H1 (cell line): ENCODE measurements at regions not wholly inside any gene's neighbourhood (a gene's known extent, or its start where the extent isn't known, plus 50 kb on each side); places are given as distances from the start of the nearest gene placed in this dataset.

ENCODE experiments used
- CTCF ChIA-PET: fragments of 300-600 bp; sonication (Branson Sonifier 250); formaldehyde crosslinking; loops from one replicate; lab custom pipeline; 2021; ENCODE audit not compliant: partially characterized antibody; lab: Charles Lee
- POLR2A ChIA-PET: fragments of 300-600 bp; sonication (Branson Sonifier 250); formaldehyde crosslinking; loops from one replicate; lab custom pipeline; 2021; ENCODE audit warnings: inconsistent platforms; ENCODE audit not compliant: partially characterized antibody; lab: Charles Lee
- DNase-seq, 2 experiments: peaks; one replicate each; pipeline versions ENCODE4 v3.0.0 to v3.0.0-alpha.2; 2010 to 2022; ENCODE audit warnings: low spot score in 2 of 2, low read depth in 1 of 2, mixed read lengths in 1 of 2
- FAIRE-seq: peaks from 2 replicates; lab custom pipeline; 2011; peaks lifted over from hg19 to GRCh38; lab: Jason Lieb, UNC
- H2AFZ ChIP-seq: 2 replicates; pipeline ENCODE4 v1.8.1; 2012; ENCODE audit warnings: low read length, inconsistent platforms
- H2AK5ac ChIP-seq: 2 replicates; pipeline ENCODE4 v1.6.1; 2013; ENCODE audit warnings: low read depth, low read length
- H2BK120ac ChIP-seq: replicated peaks from 2 replicates; pipeline ENCODE3; 2013; ENCODE audit warnings: low read depth, low read length, inconsistent platforms
- H2BK12ac ChIP-seq: 2 replicates; pipeline ENCODE4 v1.6.1; 2013; ENCODE audit warnings: low read depth, low read length
- H2BK15ac ChIP-seq: 2 replicates; pipeline ENCODE4 v1.6.1; 2013; ENCODE audit warnings: low read length
- H2BK20ac ChIP-seq: 2 replicates; pipeline ENCODE4 v1.6.1; 2013; ENCODE audit warnings: low read length
- H2BK5ac ChIP-seq: 2 replicates; pipeline ENCODE4 v1.6.1; 2013; ENCODE audit warnings: low read depth, low read length
- H3K14ac ChIP-seq: 2 replicates; pipeline ENCODE4 v1.6.1; 2013; ENCODE audit warnings: inconsistent platforms; ENCODE audit not compliant: insufficient read length
- H3K18ac ChIP-seq: 2 replicates; pipeline ENCODE4 v1.6.1; 2013; ENCODE audit warnings: low read length; ENCODE audit errors: extremely low read depth
- H3K23ac ChIP-seq: 2 replicates; pipeline ENCODE4 v1.6.1; 2013; ENCODE audit warnings: inconsistent platforms; ENCODE audit not compliant: insufficient read length
- H3K23me2 ChIP-seq: 2 replicates; pipeline ENCODE4 v1.6.1; 2013; ENCODE audit warnings: low read depth, low read length
- H3K27ac ChIP-seq: 2 replicates; pipeline ENCODE4 v1.6.1; 2011; ENCODE audit warnings: low read depth, low read length, inconsistent platforms
- H3K27me3 ChIP-seq, 4 experiments: replicated peaks in 1 of 4; 1 replicate in 1 of 4; 2 replicates in 3 of 4; pipeline versions ENCODE4 v1.6.1 to v1.8.1; 2011 to 2013; ENCODE audit warnings: low read length in 3 of 4, mild to moderate bottlenecking in 3 of 4, inconsistent platforms in 2 of 4, mixed read lengths in 2 of 4, moderate library complexity in 1 of 4; ENCODE audit not compliant: control insufficient read depth in 3 of 4, insufficient read depth in 3 of 4; ENCODE audit errors: extremely low read depth in 1 of 4
- H3K36me3 ChIP-seq, 4 experiments: 2 replicates each; pipeline versions ENCODE4 v1.6.1 to v1.8.1; 2011 to 2013; ENCODE audit warnings: mild to moderate bottlenecking in 4 of 4, low read length in 3 of 4, moderate library complexity in 2 of 4, control low read depth in 1 of 4, inconsistent platforms in 1 of 4; ENCODE audit not compliant: insufficient read depth in 4 of 4, control insufficient read depth in 2 of 4
- H3K4ac ChIP-seq: replicated peaks from 2 replicates; pipeline ENCODE3; 2013; ENCODE audit warnings: low read length, low read depth, mixed read lengths, inconsistent platforms; ENCODE audit not compliant: insufficient read length
- H3K4me1 ChIP-seq, 4 experiments: replicated peaks in 1 of 4; 1 replicate in 1 of 4; 2 replicates in 3 of 4; pipeline versions ENCODE4 v1.6.1 to v1.8.1; 2011 to 2013; ENCODE audit warnings: low read length in 3 of 4, inconsistent platforms in 2 of 4, mixed read lengths in 1 of 4; ENCODE audit not compliant: insufficient read depth in 4 of 4, control insufficient read depth in 3 of 4
- H3K4me2 ChIP-seq, 2 experiments: 2 replicates each; pipeline versions ENCODE4 v1.6.1 to v1.8.1; 2011 to 2013; ENCODE audit warnings: low read depth in 2 of 2, low read length in 2 of 2, control low read depth in 1 of 2, inconsistent platforms in 1 of 2, mild to moderate bottlenecking in 1 of 2; ENCODE audit not compliant: insufficient read depth in 1 of 2
- H3K4me3 ChIP-seq, 4 experiments: fragments of 200-600, 300-600 bp in 1 of 4; sonication (generic), shearing (Covaris generic), sonication (Bioruptor Twin) in 1 of 4; 2 replicates each; pipeline versions ENCODE4 v1.5.1 to v1.8.1; 2011 to 2016; ENCODE audit warnings: low read length in 4 of 4, low read depth in 3 of 4, control low read depth in 2 of 4, inconsistent platforms in 2 of 4, mild to moderate bottlenecking in 2 of 4, mixed read lengths in 1 of 4, moderate library complexity in 1 of 4; ENCODE audit not compliant: insufficient read depth in 2 of 4; ENCODE audit errors: extremely low read depth in 1 of 4
- H3K56ac ChIP-seq: replicated peaks from 2 replicates; pipeline ENCODE3; 2013; ENCODE audit warnings: low read depth, mild to moderate bottlenecking, mixed read lengths, low read length, inconsistent platforms; ENCODE audit not compliant: insufficient read length
- H3K79me1 ChIP-seq: 2 replicates; pipeline ENCODE4 v1.6.1; 2013; ENCODE audit warnings: low read depth, low read length, control low read depth
- H3K79me2 ChIP-seq, 2 experiments: 2 replicates each; pipeline versions ENCODE4 v1.6.1 to v1.8.1; 2012 to 2013; ENCODE audit warnings: low read length in 2 of 2, mild to moderate bottlenecking in 2 of 2, inconsistent platforms in 1 of 2; ENCODE audit not compliant: insufficient read depth in 2 of 2, control insufficient read depth in 1 of 2
- H3K9ac ChIP-seq, 4 experiments: replicated peaks in 1 of 4; 1 replicate in 1 of 4; 2 replicates in 3 of 4; pipeline versions ENCODE4 v1.6.1 to v1.8.1; 2011 to 2013; ENCODE audit warnings: low read depth in 3 of 4, low read length in 3 of 4, control low read depth in 2 of 4, mild to moderate bottlenecking in 2 of 4, moderate library complexity in 2 of 4, inconsistent platforms in 1 of 4; ENCODE audit errors: extremely low read depth in 1 of 4
- H3K9me3 ChIP-seq, 2 experiments: 2 replicates each; pipeline versions ENCODE4 v1.6.1 to v1.8.1; 2012 to 2013; ENCODE audit warnings: mild to moderate bottlenecking in 2 of 2, moderate library complexity in 2 of 2, control low read depth in 1 of 2, inconsistent platforms in 1 of 2, low read depth in 1 of 2, low read length in 1 of 2, mixed read lengths in 1 of 2; ENCODE audit not compliant: insufficient read depth in 2 of 2
- H4K20me1 ChIP-seq, 2 experiments: replicated peaks in 1 of 2; 2 replicates each; pipeline versions ENCODE3 to v1.8.1; 2011 to 2013; ENCODE audit warnings: inconsistent platforms in 2 of 2, low read length in 2 of 2, mild to moderate bottlenecking in 1 of 2; ENCODE audit not compliant: insufficient read depth in 2 of 2, control insufficient read depth in 1 of 2
- H4K5ac ChIP-seq: 2 replicates; pipeline ENCODE4 v1.6.1; 2013; ENCODE audit warnings: low read length, low read depth, mixed read lengths, inconsistent platforms; ENCODE audit not compliant: insufficient read length
- H4K8ac ChIP-seq: 2 replicates; pipeline ENCODE4 v1.8.0; 2013; ENCODE audit warnings: mild to moderate bottlenecking, moderate library complexity, low read length, inconsistent platforms; ENCODE audit not compliant: insufficient read depth; ENCODE audit errors: extremely low read depth
- H4K91ac ChIP-seq: replicated peaks from 2 replicates; pipeline ENCODE3; 2013; ENCODE audit warnings: low read length, mixed read lengths, inconsistent platforms; ENCODE audit not compliant: insufficient read length
- EZH2 ChIP-seq: fragments of 200-600 bp; sonication (generic); IDR thresholded peaks from 2 replicates; pipeline ENCODE4 v1.7.1; 2012; ENCODE audit warnings: low read depth, mild to moderate bottlenecking, moderate library complexity, low read length, inconsistent platforms; ENCODE audit not compliant: severe bottlenecking
- KDM5A ChIP-seq: fragments of 200-600 bp; IDR thresholded peaks from 2 replicates; pipeline ENCODE4 v1.7.1; 2012; ENCODE audit warnings: mild to moderate bottlenecking, low read length, inconsistent platforms, mixed read lengths
- WGBS, 2 experiments: shearing (Covaris generic) in 1 of 2; methylation state at CpG; one replicate each; pipeline versions ENCODE4 v1.1.6 to v1.1.7; 2013 to 2015; ENCODE audit warnings: low lambda C conversion rate in 2 of 2, mixed read lengths in 2 of 2, inconsistent platforms in 1 of 2, low coverage in 1 of 2, missing lambda C conversion rate in 1 of 2; ENCODE audit not compliant: insufficient replicate concordance in 2 of 2, insufficient coverage in 1 of 2, insufficient read length in 1 of 2; ENCODE audit errors: extremely low coverage in 1 of 2, missing lambda C conversion rate in 1 of 2; 5-methylcytosine and 5-hydroxymethylcytosine counted together

- Histone ChIP-seq H3K9me3 (no peaks in the 10 kb centered on the region), H3K23ac (no peak overlapping the region), H2AFZ (no peak overlapping the region), H3K27me3 (no peaks in the 10 kb centered on the region), H3K56ac (no peak overlapping the region), H2BK20ac (no peak overlapping the region), H3K4me3 (no peak overlapping the region), H4K91ac (no peak overlapping the region), H2AK5ac (no peak overlapping the region), H3K27ac (no peak overlapping the region; the same call in 1 of the 2 replicates), H3K14ac (no peak overlapping the region), H3K4ac (no peak overlapping the region)
- CTCF ChIA-PET = interaction anchor here (0.6 kb wide), 1 partner anchor 41 kb away, joined by 3 read pairs; no protein-coding TSS in a partner anchor
- TF ChIP-seq KDM5A = no peak
- TF ChIP-seq EZH2 = no peak
- TF ChIP-seq, all 59 proteins: peak for 0
- POLR2A ChIA-PET = no interaction called here
- Histone ChIP-seq H2BK12ac (no peak overlapping the region), H3K4me2 (no peak overlapping the region), H3K79me1 (no peaks in the 10 kb centered on the region), H3K79me2 (no peaks in the 10 kb centered on the region), H2BK120ac (no peak overlapping the region), H4K20me1 (no peaks in the 10 kb centered on the region), H4K8ac (no peak overlapping the region), H3K4me1 (peaks cover 0 to 11% (median 5%) of the 10 kb centered on the region in 4 experiments; a peak in 5 of 7 replicates), H3K18ac (no peak overlapping the region), H2BK15ac (no peak overlapping the region), H4K5ac (no peak overlapping the region), H3K23me2 (no peaks in the 10 kb centered on the region), H3K36me3 (no peaks in the 10 kb centered on the region), H2BK5ac (no peak overlapping the region), H3K9ac (no peak overlapping the region)
- FAIRE-seq (no peak), DNase-seq (no peak)
- 90% methylated on average over 10 of the region's 10 CpGs; no CpG with 5 or more reads in 1 of the 2 experiments for WGBS, 2 experiments
Measured at GRCh38 chr7:131242123-131242650, 85.5 kb upstream of the MKLN1 start.
